IPS-NIHi11 (cell line): ENCODE measurements at regions not wholly inside any gene's neighbourhood (a gene's known extent, or its start where the extent isn't known, plus 50 kb on each side); places are given as distances from the start of the nearest gene placed in this dataset.
"Not testable (repeated sequence)": the region's sequence is repeated elsewhere in the genome, so short reads cannot be mapped to it uniquely, and the experiment has no call there.

Experiments
- DNase-seq: peaks from one replicate; pipeline ENCODE4 v3.0.0; 2012; ENCODE audit warnings: mixed read lengths, low spot score

GRCh38 chr4:181870326-181870725, 372.9 kb upstream of the TENM3 start:
- DNase-seq = no peak

GRCh38 chr4:181874602-181875001, 368.6 kb upstream of the TENM3 start:
- DNase-seq = no peak

GRCh38 chr4:181877329-181877848, 365.8 kb upstream of the TENM3 start:
- no peak for DNase-seq

GRCh38 chr4:181890031-181890430, 353.2 kb upstream of the TENM3 start:
- DNase-seq = no peak

- DNase-seq = no peak
Observed at GRCh38 chr4:181890911-181891310, 352.3 kb upstream of the TENM3 start.

GRCh38 chr4:181896614-181897013, 346.6 kb upstream of the TENM3 start:
- DNase-seq = no peak

- no peak for DNase-seq
Observed at GRCh38 chr4:181897935-181898334, 345.3 kb upstream of the TENM3 start.

- DNase-seq = not testable (repeated sequence)
Observed at GRCh38 chr4:181902404-181902803, 340.8 kb upstream of the TENM3 start.

GRCh38 chr4:181905708-181906107, 337.5 kb upstream of the TENM3 start:
- no peak for DNase-seq

- DNase-seq = no peak
Observed at GRCh38 chr4:181908168-181908567, 335.0 kb upstream of the TENM3 start.

GRCh38 chr4:181909368-181909767, 333.8 kb upstream of the TENM3 start:
- peak; percentile 14 for DNase-seq

- no peak for DNase-seq
Observed at GRCh38 chr4:181911420-181911819, 331.8 kb upstream of the TENM3 start.

- no peak for DNase-seq
Observed at GRCh38 chr4:181933471-181933870, 309.7 kb upstream of the TENM3 start.

GRCh38 chr4:181938631-181939030, 304.6 kb upstream of the TENM3 start:
- no peak for DNase-seq

- peak; percentile 23 for DNase-seq
Observed at GRCh38 chr4:181939199-181939945, 303.8 kb upstream of the TENM3 start.

GRCh38 chr4:181944527-181944926, 298.7 kb upstream of the TENM3 start:
- DNase-seq = no peak

GRCh38 chr4:181946902-181947301, 296.3 kb upstream of the TENM3 start:
- DNase-seq = no peak

GRCh38 chr4:181948839-181949382, 294.3 kb upstream of the TENM3 start:
- DNase-seq = no peak

- DNase-seq = no peak
Observed at GRCh38 chr4:181949704-181950312, 293.4 kb upstream of the TENM3 start.

GRCh38 chr4:181950372-181951127, 292.7 kb upstream of the TENM3 start:
- DNase-seq = no peak

GRCh38 chr4:181951265-181951664, 291.9 kb upstream of the TENM3 start:
- DNase-seq = no peak

GRCh38 chr4:181952478-181952877, 290.7 kb upstream of the TENM3 start:
- peak; percentile 19 for DNase-seq

GRCh38 chr4:181956512-181956911, 286.7 kb upstream of the TENM3 start:
- DNase-seq = no peak
